Activated CD8-positive, alpha-beta memory T cell treated with anti-CD3 and anti-CD28 coated beads, Interleukin-2, amount 10 ng/mL, durations not matched to agents 7 days and 5 days (primary cell): ENCODE measurements at regions not wholly inside any gene's neighbourhood (a gene's known extent, or its start where the extent isn't known, plus 50 kb on each side); places are given as distances from the start of the nearest gene placed in this dataset.
"Not testable (repeated sequence)": the region's sequence is repeated elsewhere in the genome, so short reads cannot be mapped to it uniquely, and the experiment has no call there.

ENCODE experiments used
- ATAC-seq: fragments of 150-1000 bp; cut with Tn5 transposase; one replicate; pipeline ENCODE4 v1.10.0; 2021; ENCODE audit warnings: moderate library complexity
- CTCF ChIA-PET: fragments of 350-600 bp; sonication (Branson Sonifier 250); formaldehyde crosslinking; loops from one replicate; lab custom pipeline; 2021; ENCODE audit warnings: antibody characterized with exemption; lab: Charles Lee
- DNase-seq: peaks from one replicate; pipeline ENCODE4 v3.0.0-alpha.2; 2020
- H3K27ac Mint-ChIP-seq: one replicate; pipeline ENCODE4 v1.8.0; 2021; ENCODE audit warnings: mild to moderate bottlenecking, mixed read lengths
- H3K27me3 Mint-ChIP-seq: one replicate; pipeline ENCODE4 v1.8.0; 2021; ENCODE audit warnings: mixed read lengths
- H3K36me3 Mint-ChIP-seq: one replicate; pipeline ENCODE4 v1.8.0; 2021; ENCODE audit warnings: mild to moderate bottlenecking, mixed read lengths
- H3K4me1 Mint-ChIP-seq: one replicate; pipeline ENCODE4 v1.8.0; 2021; ENCODE audit warnings: mixed read lengths
- H3K4me3 Mint-ChIP-seq: one replicate; pipeline ENCODE4 v1.8.0; 2021; ENCODE audit warnings: mild to moderate bottlenecking, moderate library complexity, mixed read lengths
- H3K9me3 Mint-ChIP-seq: one replicate; pipeline ENCODE4 v1.8.0; 2022; ENCODE audit warnings: low read depth, mixed read lengths

- Mint-ChIP-seq H3K27me3 (no peaks in the 10 kb centered on the region), H3K4me3 (no peak overlapping the region), H3K36me3 (no peaks in the 10 kb centered on the region), H3K9me3 (peaks cover 5% of the 10 kb centered on the region), H3K27ac (no peak overlapping the region), H3K4me1 (no peaks in the 10 kb centered on the region)
- CTCF ChIA-PET, result no interaction called here
- no peak for DNase-seq
- no peak for ATAC-seq
Measured at GRCh38 chr12:73506611-73507010, 1031.0 kb upstream of the ATXN7L3B start.

- CTCF ChIA-PET, result no interaction called here
- H3K4me3 Mint-ChIP-seq, result no peak overlapping the region
- ATAC-seq, result no peak
- H3K27me3 Mint-ChIP-seq, result no peaks in the 10 kb centered on the region
- H3K27ac Mint-ChIP-seq, result no peak overlapping the region
- no peaks in the 10 kb centered on the region for H3K4me1 Mint-ChIP-seq
- peaks cover 4% of the 10 kb centered on the region for H3K9me3 Mint-ChIP-seq
- DNase-seq, result no peak
- H3K36me3 Mint-ChIP-seq, result no peaks in the 10 kb centered on the region
Measured at GRCh38 chr12:73514672-73515071, 1023.0 kb upstream of the ATXN7L3B start.

GRCh38 chr12:73517859-73518258, 1019.8 kb upstream of the ATXN7L3B start:
- DNase-seq (no peak), ATAC-seq (no peak)
- CTCF ChIA-PET, result no interaction called here
- H3K4me1 Mint-ChIP-seq, result no peaks in the 10 kb centered on the region
- H3K27ac Mint-ChIP-seq, result no peak overlapping the region
- no peaks in the 10 kb centered on the region for H3K36me3 Mint-ChIP-seq
- peaks cover 5% of the 10 kb centered on the region for H3K9me3 Mint-ChIP-seq
- no peak overlapping the region for H3K4me3 Mint-ChIP-seq
- H3K27me3 Mint-ChIP-seq, result no peaks in the 10 kb centered on the region

- no peak for ATAC-seq
- Mint-ChIP-seq H3K4me3 (no peak overlapping the region), H3K27me3 (no peaks in the 10 kb centered on the region), H3K27ac (no peak overlapping the region), H3K9me3 (peaks cover 8% of the 10 kb centered on the region), H3K4me1 (no peaks in the 10 kb centered on the region), H3K36me3 (no peaks in the 10 kb centered on the region)
- CTCF ChIA-PET, result no interaction called here
- DNase-seq, result no peak
Measured at GRCh38 chr12:73529231-73529630, 1008.4 kb upstream of the ATXN7L3B start.

GRCh38 chr12:73529954-73530353, 1007.7 kb upstream of the ATXN7L3B start:
- no peaks in the 10 kb centered on the region for H3K36me3 Mint-ChIP-seq
- no peaks in the 10 kb centered on the region for H3K27me3 Mint-ChIP-seq
- H3K27ac Mint-ChIP-seq, result no peak overlapping the region
- no peaks in the 10 kb centered on the region for H3K4me1 Mint-ChIP-seq
- no peak for DNase-seq
- peaks cover 10% of the 10 kb centered on the region for H3K9me3 Mint-ChIP-seq
- no peak overlapping the region for H3K4me3 Mint-ChIP-seq
- no peak for ATAC-seq
- CTCF ChIA-PET, result no interaction called here

- Mint-ChIP-seq H3K36me3 (no peaks in the 10 kb centered on the region), H3K27ac (no peak overlapping the region), H3K9me3 (peaks cover 11% of the 10 kb centered on the region), H3K27me3 (no peaks in the 10 kb centered on the region), H3K4me3 (no peak overlapping the region), H3K4me1 (no peaks in the 10 kb centered on the region)
- ATAC-seq (no peak), DNase-seq (no peak)
- CTCF ChIA-PET, result no interaction called here
Measured at GRCh38 chr12:73531752-73532151, 1005.9 kb upstream of the ATXN7L3B start.

- Mint-ChIP-seq H3K4me3 (no peak overlapping the region), H3K36me3 (no peaks in the 10 kb centered on the region), H3K27me3 (no peaks in the 10 kb centered on the region), H3K9me3 (peaks cover 5% of the 10 kb centered on the region), H3K4me1 (no peaks in the 10 kb centered on the region), H3K27ac (no peak overlapping the region)
- ATAC-seq, result no peak
- DNase-seq, result no peak
- CTCF ChIA-PET, result no interaction called here
Measured at GRCh38 chr12:73547421-73547820, 990.2 kb upstream of the ATXN7L3B start.

- CTCF ChIA-PET, result no interaction called here
- Mint-ChIP-seq H3K4me3 (no peak overlapping the region), H3K4me1 (no peaks in the 10 kb centered on the region), H3K9me3 (peaks cover 15% of the 10 kb centered on the region), H3K36me3 (no peaks in the 10 kb centered on the region), H3K27me3 (no peaks in the 10 kb centered on the region), H3K27ac (no peak overlapping the region)
- DNase-seq, result no peak
- no peak for ATAC-seq
Measured at GRCh38 chr12:73585136-73585535, 952.5 kb upstream of the ATXN7L3B start.

- Mint-ChIP-seq H3K27ac (no peak overlapping the region), H3K4me3 (no peak overlapping the region), H3K9me3 (peaks cover 14% of the 10 kb centered on the region), H3K27me3 (no peaks in the 10 kb centered on the region), H3K4me1 (no peaks in the 10 kb centered on the region), H3K36me3 (no peaks in the 10 kb centered on the region)
- CTCF ChIA-PET, result no interaction called here
- ATAC-seq (no peak), DNase-seq (no peak)
Measured at GRCh38 chr12:73589220-73589619, 948.4 kb upstream of the ATXN7L3B start.

GRCh38 chr12:73598626-73599025, 939.0 kb upstream of the ATXN7L3B start:
- DNase-seq (no peak), ATAC-seq (no peak)
- no peaks in the 10 kb centered on the region for H3K4me1 Mint-ChIP-seq
- H3K4me3 Mint-ChIP-seq, result no peak overlapping the region
- no peak overlapping the region for H3K27ac Mint-ChIP-seq
- CTCF ChIA-PET, result no interaction called here
- peaks cover 4% of the 10 kb centered on the region for H3K9me3 Mint-ChIP-seq
- no peaks in the 10 kb centered on the region for H3K36me3 Mint-ChIP-seq
- no peaks in the 10 kb centered on the region for H3K27me3 Mint-ChIP-seq

GRCh38 chr12:73599268-73599667, 938.4 kb upstream of the ATXN7L3B start:
- CTCF ChIA-PET, result no interaction called here
- Mint-ChIP-seq H3K9me3 (peaks cover 4% of the 10 kb centered on the region), H3K27ac (no peak overlapping the region), H3K4me1 (no peaks in the 10 kb centered on the region), H3K27me3 (no peaks in the 10 kb centered on the region), H3K4me3 (no peak overlapping the region), H3K36me3 (no peaks in the 10 kb centered on the region)
- DNase-seq (no peak), ATAC-seq (no peak)

GRCh38 chr12:73605925-73606324, 931.7 kb upstream of the ATXN7L3B start:
- CTCF ChIA-PET, H3K27ac Mint-ChIP-seq, H3K9me3 Mint-ChIP-seq, H3K4me1 Mint-ChIP-seq, H3K36me3 Mint-ChIP-seq, H3K27me3 Mint-ChIP-seq, H3K4me3 Mint-ChIP-seq, DNase-seq, ATAC-seq: not testable (repeated sequence)

GRCh38 chr12:73612551-73612950, 925.1 kb upstream of the ATXN7L3B start:
- Mint-ChIP-seq H3K4me3 (no peak overlapping the region), H3K36me3 (no peaks in the 10 kb centered on the region), H3K27ac (no peak overlapping the region), H3K27me3 (no peaks in the 10 kb centered on the region), H3K9me3 (peaks cover 9% of the 10 kb centered on the region), H3K4me1 (no peaks in the 10 kb centered on the region)
- CTCF ChIA-PET, result no interaction called here
- ATAC-seq (no peak), DNase-seq (no peak)

GRCh38 chr12:73623421-73623820, 914.2 kb upstream of the ATXN7L3B start:
- Mint-ChIP-seq H3K36me3 (no peaks in the 10 kb centered on the region), H3K27ac (no peak overlapping the region), H3K27me3 (no peaks in the 10 kb centered on the region), H3K4me3 (no peak overlapping the region), H3K4me1 (no peaks in the 10 kb centered on the region), H3K9me3 (peaks cover 2% of the 10 kb centered on the region)
- ATAC-seq (no peak), DNase-seq (no peak)
- CTCF ChIA-PET, result no interaction called here

GRCh38 chr12:73625226-73625625, 912.4 kb upstream of the ATXN7L3B start:
- no peak for ATAC-seq
- CTCF ChIA-PET, result no interaction called here
- no peak for DNase-seq
- Mint-ChIP-seq H3K36me3 (no peaks in the 10 kb centered on the region), H3K9me3 (peaks cover 2% of the 10 kb centered on the region), H3K4me1 (no peaks in the 10 kb centered on the region), H3K27ac (no peak overlapping the region), H3K4me3 (no peak overlapping the region), H3K27me3 (no peaks in the 10 kb centered on the region)
